ENCODE measurements at regions not wholly inside any gene's neighbourhood (a gene's known extent, or its start where the extent isn't known, plus 50 kb on each side); places are given as distances from the start of the nearest gene placed in this dataset.
"Not testable (repeated sequence)": the region's sequence is repeated elsewhere in the genome, so short reads cannot be mapped to it uniquely, and the experiment has no call there.

- DNase-seq (ENCODE audit: insufficient read length, low spot score) (no peak), FAIRE-seq (no peak)
- TF ChIP-seq POLR2AphosphoS5 (IDR thresholded peaks at IDR 0.05; ENCODE audit: low read depth, low read length) (no peak), SPI1 (IDR thresholded peaks at IDR 0.05; ENCODE audit: low read depth, low read length) (no peak), POU2F2 (IDR thresholded peaks at IDR 0.05; ENCODE audit: low read depth, low read length) (no peak), POLR2A (IDR thresholded peaks at IDR 0.05; ENCODE audit: low read depth, low read length) (no peak), TAF1 (IDR thresholded peaks at IDR 0.05; ENCODE audit: low read depth, low read length) (no peak), PAX5 (IDR thresholded peaks at IDR 0.05; ENCODE audit: insufficient read depth, low read length, severe bottlenecking) (no peak)
Measured at GRCh38 chr7:29636009-29636351, 72.3 kb downstream of the PRR15 start.

- no peak for TF ChIP-seq POLR2A (IDR thresholded peaks at IDR 0.05; ENCODE audit: low read depth, low read length)
- DNase-seq (ENCODE audit: insufficient read length, low spot score) = no peak
- no peak for FAIRE-seq
Measured at GRCh38 chr7:29637374-29637773, 73.7 kb downstream of the PRR15 start.

DNA sequence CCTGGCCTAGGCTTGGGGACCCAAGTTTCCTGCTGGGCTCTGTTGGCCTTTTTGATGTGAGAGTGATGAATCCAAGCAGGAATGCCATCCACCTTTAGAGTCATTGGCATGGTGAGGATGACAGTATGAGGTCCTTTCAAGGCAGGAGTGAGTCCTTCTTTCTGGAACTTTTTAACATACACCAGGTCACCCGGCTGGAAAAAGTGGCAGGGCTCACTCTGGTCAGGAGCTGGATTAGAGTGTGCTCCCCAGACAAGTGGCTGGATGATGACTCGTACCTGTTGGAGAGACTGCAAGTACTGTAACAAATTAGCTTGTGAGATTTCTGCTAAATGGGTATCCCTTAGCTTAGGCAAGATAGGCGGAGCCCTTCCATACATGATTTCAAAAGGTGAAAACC lies 75.2 kb downstream of the PRR15 start:
- DNase-seq (ENCODE audit: insufficient read length, low spot score); FAIRE-seq: not testable (repeated sequence)

DNA sequence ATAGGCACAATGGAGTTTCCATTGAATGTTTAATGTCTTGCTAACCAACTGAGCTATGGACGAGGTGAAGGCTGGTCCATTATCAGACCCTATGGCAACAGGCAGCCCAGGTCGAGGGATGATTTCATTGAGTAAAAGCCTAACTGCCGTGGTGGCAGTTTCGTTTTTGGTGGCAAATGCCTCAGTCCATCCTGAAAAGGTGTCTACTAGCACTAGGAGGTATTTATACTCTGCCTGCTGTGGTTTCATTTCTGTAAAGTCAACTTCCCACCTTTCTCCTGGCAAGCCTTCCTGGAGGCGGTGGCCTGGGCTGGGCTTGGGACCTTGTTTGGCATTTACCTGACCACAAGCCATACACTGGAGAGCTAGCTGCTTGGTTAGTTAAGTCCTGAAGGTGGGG lies 75.8 kb downstream of the PRR15 start:
- TF ChIP-seq TAF1 (IDR thresholded peaks at IDR 0.05; ENCODE audit: low read depth, low read length) = no peak
- TF ChIP-seq SPI1 (IDR thresholded peaks at IDR 0.05; ENCODE audit: low read depth, low read length) = no peak
- no peak for TF ChIP-seq POLR2A (IDR thresholded peaks at IDR 0.05; ENCODE audit: low read depth, low read length)
- no peak for TF ChIP-seq POLR2AphosphoS5 (IDR thresholded peaks at IDR 0.05; ENCODE audit: low read depth, low read length)
- no peak for TF ChIP-seq POU2F2 (IDR thresholded peaks at IDR 0.05; ENCODE audit: low read depth, low read length)
- no peak for TF ChIP-seq PAX5 (IDR thresholded peaks at IDR 0.05; ENCODE audit: insufficient read depth, low read length, severe bottlenecking)
- FAIRE-seq = no peak
- no peak for DNase-seq (ENCODE audit: insufficient read length, low spot score)

DNA sequence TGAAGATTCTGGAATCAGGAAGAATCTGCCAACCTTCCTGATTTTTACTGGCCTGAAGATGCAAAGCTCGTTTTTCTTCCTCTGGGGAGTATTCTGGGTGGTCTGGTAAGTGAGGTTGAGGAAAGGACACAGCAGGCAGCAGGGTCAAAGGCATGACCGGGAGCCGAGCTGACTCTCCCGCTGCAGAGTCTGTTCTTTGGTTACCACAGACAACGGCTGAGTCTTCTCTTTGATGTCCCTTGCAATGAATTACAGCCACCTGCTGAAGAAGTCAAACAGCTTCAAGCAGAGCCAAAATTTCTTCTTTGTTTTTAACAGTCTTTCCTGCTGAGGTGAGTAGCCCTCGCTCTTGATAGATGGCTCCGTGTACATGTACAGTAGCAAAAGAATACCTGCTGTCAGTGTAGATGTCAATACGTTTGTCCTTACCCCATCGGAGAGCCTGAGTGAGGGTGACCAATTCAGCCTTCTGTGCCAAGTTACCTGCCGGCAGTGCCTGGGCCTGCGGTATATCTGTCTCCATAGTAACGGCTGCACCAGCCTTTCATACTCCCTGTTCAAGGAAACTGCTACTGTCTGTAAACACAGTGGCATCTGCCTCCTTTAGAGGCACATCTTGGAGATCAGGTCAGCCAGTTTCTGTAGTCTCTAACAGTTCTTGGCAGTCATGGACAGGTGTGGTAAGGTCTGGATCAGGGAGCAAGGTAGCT lies 76.4 kb downstream of the PRR15 start:
- TF ChIP-seq POLR2A (IDR thresholded peaks at IDR 0.05; ENCODE audit: low read depth, low read length) (no peak), POLR2AphosphoS5 (IDR thresholded peaks at IDR 0.05; ENCODE audit: low read depth, low read length) (no peak), TAF1 (IDR thresholded peaks at IDR 0.05; ENCODE audit: low read depth, low read length) (no peak), PAX5 (IDR thresholded peaks at IDR 0.05; ENCODE audit: insufficient read depth, low read length, severe bottlenecking) (no peak), POU2F2 (IDR thresholded peaks at IDR 0.05; ENCODE audit: low read depth, low read length) (no peak), SPI1 (IDR thresholded peaks at IDR 0.05; ENCODE audit: low read depth, low read length) (no peak)
- no peak for DNase-seq (ENCODE audit: insufficient read length, low spot score)
- FAIRE-seq = no peak

DNA sequence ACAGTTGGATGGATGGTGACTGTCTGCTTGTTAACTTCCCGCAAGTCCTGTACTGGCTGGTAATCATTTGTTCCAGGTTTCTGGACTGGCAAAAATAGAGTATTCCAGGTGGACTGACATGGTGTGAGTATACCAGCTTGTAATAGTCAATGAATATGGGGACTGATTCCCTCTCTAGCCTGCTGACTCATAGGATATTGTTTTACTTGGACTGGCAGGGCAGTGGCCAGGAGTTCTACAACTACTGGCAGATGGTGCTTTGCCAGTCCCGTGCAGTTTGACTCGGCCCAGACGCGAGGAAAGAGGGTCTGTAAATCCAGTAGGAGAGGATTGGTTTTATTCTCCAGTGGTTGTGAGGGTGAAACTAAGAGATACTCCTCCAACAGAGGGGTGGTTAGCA lies 78.0 kb downstream of the PRR15 start:
- TF ChIP-seq TAF1 (IDR thresholded peaks at IDR 0.05; ENCODE audit: low read depth, low read length) (no peak), SPI1 (IDR thresholded peaks at IDR 0.05; ENCODE audit: low read depth, low read length) (no peak), PAX5 (IDR thresholded peaks at IDR 0.05; ENCODE audit: insufficient read depth, low read length, severe bottlenecking) (no peak), POU2F2 (IDR thresholded peaks at IDR 0.05; ENCODE audit: low read depth, low read length) (no peak), POLR2AphosphoS5 (IDR thresholded peaks at IDR 0.05; ENCODE audit: low read depth, low read length) (no peak), POLR2A (IDR thresholded peaks at IDR 0.05; ENCODE audit: low read depth, low read length) (no peak)

GRCh38 chr7:29642494-29643155 lies 79.0 kb downstream of the PRR15 start:
- no peak for DNase-seq (ENCODE audit: insufficient read length, low spot score)
- no peak for FAIRE-seq
- no peak for TF ChIP-seq POLR2AphosphoS5 (IDR thresholded peaks at IDR 0.05; ENCODE audit: low read depth, low read length)
- TF ChIP-seq POLR2A (IDR thresholded peaks at IDR 0.05; ENCODE audit: low read depth, low read length) = no peak
- no peak for TF ChIP-seq PAX5 (IDR thresholded peaks at IDR 0.05; ENCODE audit: insufficient read depth, low read length, severe bottlenecking)
- no peak for TF ChIP-seq POU2F2 (IDR thresholded peaks at IDR 0.05; ENCODE audit: low read depth, low read length)
- no peak for TF ChIP-seq SPI1 (IDR thresholded peaks at IDR 0.05; ENCODE audit: low read depth, low read length)

More for the DNA sequence above, 78.0 kb downstream of the PRR15 start:
- FAIRE-seq (no peak), DNase-seq (ENCODE audit: insufficient read length, low spot score) (no peak)

- not testable (repeated sequence) for DNase-seq (ENCODE audit: insufficient read length, low spot score); FAIRE-seq
Measured at GRCh38 chr7:29646116-29646515, 82.5 kb downstream of the PRR15 start.

- DNase-seq (ENCODE audit: insufficient read length, low spot score) (no peak), FAIRE-seq (no peak)
- no peak for TF ChIP-seq POLR2A (IDR thresholded peaks at IDR 0.05; ENCODE audit: low read depth, low read length)
- TF ChIP-seq SPI1 (IDR thresholded peaks at IDR 0.05; ENCODE audit: low read depth, low read length) = no peak
- TF ChIP-seq POU2F2 (IDR thresholded peaks at IDR 0.05; ENCODE audit: low read depth, low read length) = no peak
Measured at GRCh38 chr7:29647020-29647654, 83.5 kb downstream of the PRR15 start.

DNA sequence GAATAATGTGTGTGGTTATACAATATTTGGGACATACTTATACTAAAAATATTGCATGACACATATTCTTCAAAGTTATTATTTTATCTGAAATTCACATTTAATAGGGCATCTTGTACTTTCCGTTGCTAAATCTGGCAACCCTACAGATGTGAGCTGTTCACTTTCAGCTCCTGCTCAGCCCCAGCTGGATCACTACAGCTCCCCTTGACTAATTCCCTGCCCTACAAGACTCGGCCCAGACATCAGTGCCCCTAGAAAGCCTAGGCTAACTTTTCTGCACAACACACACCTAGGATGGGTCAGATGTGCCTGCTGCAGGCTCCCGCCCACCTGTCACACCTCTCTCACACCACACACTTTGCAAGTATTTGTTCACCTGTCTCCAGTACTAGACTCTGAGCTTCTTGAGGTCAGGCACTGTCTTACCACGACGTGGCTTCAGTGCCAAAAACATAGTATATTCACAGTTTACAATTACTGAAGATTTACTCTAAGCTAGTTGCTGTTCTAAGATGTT lies 84.1 kb downstream of the PRR15 start:
- not testable (repeated sequence) for DNase-seq (ENCODE audit: insufficient read length, low spot score); FAIRE-seq
